WTC11 (cell line): ENCODE measurements at regions not wholly inside any gene's neighbourhood (a gene's known extent, or its start where the extent isn't known, plus 50 kb on each side); places are given as distances from the start of the nearest gene placed in this dataset.

Experiments
- ETV6 ChIP-seq: sonication (generic); formaldehyde crosslinking; IDR thresholded peaks from 2 replicates; pipeline ENCODE4 v1.8.1; 2022; ENCODE audit warnings: mild to moderate bottlenecking, missing genetic modification reagents
- NFE2L1 ChIP-seq: sonication (generic); formaldehyde crosslinking; IDR thresholded peaks from 2 replicates; pipeline ENCODE4 v1.8.1; 2023; ENCODE audit warnings: missing genetic modification reagents
- NR2C2 ChIP-seq: sonication (generic); formaldehyde crosslinking; IDR thresholded peaks from 2 replicates; pipeline ENCODE4 v1.8.0; 2022; ENCODE audit warnings: mild to moderate bottlenecking, missing genetic modification reagents
- TF ChIP-seq, protein P1 (sequence below): fragments of 200-600 bp; IDR thresholded peaks from 2 replicates; pipeline ENCODE4 v1.8.0; 2022; ENCODE audit warnings: antibody characterized with exemption

DNA sequence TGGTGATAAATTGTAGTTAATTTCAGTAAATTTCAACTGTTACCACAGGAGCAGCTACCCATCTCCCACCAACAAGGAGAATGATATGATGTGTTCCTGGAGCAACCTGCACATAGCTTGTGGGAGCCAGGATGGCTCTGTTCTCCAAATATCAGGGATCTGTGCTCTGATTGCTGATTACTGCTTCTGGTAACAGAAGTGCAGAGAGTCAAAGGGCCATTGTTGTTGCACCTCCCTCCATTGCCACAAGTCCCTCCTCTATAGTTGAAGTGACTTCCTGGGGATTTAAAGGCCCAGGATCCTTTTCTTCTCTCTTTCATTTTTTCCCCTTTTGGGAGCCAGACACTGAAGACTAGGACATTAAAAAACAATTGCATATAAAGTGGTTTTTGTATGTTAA, 51.6 kb upstream of the HPDL start:
- TF ChIP-seq, protein P1, sequence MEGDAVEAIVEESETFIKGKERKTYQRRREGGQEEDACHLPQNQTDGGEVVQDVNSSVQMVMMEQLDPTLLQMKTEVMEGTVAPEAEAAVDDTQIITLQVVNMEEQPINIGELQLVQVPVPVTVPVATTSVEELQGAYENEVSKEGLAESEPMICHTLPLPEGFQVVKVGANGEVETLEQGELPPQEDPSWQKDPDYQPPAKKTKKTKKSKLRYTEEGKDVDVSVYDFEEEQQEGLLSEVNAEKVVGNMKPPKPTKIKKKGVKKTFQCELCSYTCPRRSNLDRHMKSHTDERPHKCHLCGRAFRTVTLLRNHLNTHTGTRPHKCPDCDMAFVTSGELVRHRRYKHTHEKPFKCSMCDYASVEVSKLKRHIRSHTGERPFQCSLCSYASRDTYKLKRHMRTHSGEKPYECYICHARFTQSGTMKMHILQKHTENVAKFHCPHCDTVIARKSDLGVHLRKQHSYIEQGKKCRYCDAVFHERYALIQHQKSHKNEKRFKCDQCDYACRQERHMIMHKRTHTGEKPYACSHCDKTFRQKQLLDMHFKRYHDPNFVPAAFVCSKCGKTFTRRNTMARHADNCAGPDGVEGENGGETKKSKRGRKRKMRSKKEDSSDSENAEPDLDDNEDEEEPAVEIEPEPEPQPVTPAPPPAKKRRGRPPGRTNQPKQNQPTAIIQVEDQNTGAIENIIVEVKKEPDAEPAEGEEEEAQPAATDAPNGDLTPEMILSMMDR: no peak
- TF ChIP-seq NR2C2 (CRISPR knock-in tag) (no peak), NFE2L1 (CRISPR knock-in tag) (no peak), ETV6 (no peak)
